ENCODE measurements at regions not wholly inside any gene's neighbourhood (a gene's known extent, or its start where the extent isn't known, plus 50 kb on each side); places are given as distances from the start of the nearest gene placed in this dataset.

GRCh38 chr2:84212611-84213314, 246.3 kb downstream of the SUCLG1 start:
- TF ChIP-seq EZH2 (IDR thresholded peaks at IDR 0.05; ENCODE audit: borderline replicate concordance, low read depth, low read length, poor library complexity, severe bottlenecking): no peak
- no peak for TF ChIP-seq CTCF (conservative IDR thresholded peaks at IDR 0.05; ENCODE audit: low read depth, low read length)

Measured in A673 (cell line).